Vagina (tissue), 2 donors: ENCODE measurements at regions not wholly inside any gene's neighbourhood (a gene's known extent, or its start where the extent isn't known, plus 50 kb on each side); places are given as distances from the start of the nearest gene placed in this dataset.

Experiments
- POLR2AphosphoS5 ChIP-seq, 2 donors: sonication (generic); formaldehyde crosslinking; IDR thresholded peaks; one replicate each; pipeline ENCODE4 v1.9.0; 2017; ENCODE audit warnings: antibody characterized with exemption in 2 of 2, mild to moderate bottlenecking in 2 of 2, low read depth in 1 of 2; ENCODE audit not compliant: insufficient read depth in 1 of 2
- TF ChIP-seq, protein P1 (sequence below), 3 experiments: fragments of 450-650 bp in 2 of 3; fragments of 200-600 bp in 1 of 3; sonication (generic) in 1 of 3; IDR thresholded peaks; one replicate each; pipeline ENCODE4 v1.5.1; 2017 to 2019; ENCODE audit warnings: antibody characterized with exemption in 3 of 3, mild to moderate bottlenecking in 2 of 3, moderate library complexity in 2 of 3

DNA sequence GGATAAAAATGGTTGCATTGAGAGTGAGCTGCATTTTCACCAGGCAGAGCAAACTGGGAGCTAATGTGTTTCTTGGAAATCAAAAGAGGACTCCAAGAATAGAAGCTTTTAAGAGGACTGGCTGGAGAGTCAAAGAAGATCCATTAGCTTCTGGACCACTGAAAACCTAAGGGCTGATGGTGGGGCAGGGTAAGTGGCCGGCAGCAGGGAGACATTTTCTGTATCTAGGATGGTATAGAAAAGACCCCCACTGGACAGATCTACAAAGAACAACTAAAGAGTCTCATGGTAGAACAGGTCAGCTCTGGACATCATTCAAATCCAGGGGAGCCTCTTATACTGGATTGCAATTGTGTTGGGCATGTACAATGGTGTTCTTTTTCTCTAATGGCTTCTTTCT is 262.3 kb downstream of the PTGER3 start:
- TF ChIP-seq, protein P1, sequence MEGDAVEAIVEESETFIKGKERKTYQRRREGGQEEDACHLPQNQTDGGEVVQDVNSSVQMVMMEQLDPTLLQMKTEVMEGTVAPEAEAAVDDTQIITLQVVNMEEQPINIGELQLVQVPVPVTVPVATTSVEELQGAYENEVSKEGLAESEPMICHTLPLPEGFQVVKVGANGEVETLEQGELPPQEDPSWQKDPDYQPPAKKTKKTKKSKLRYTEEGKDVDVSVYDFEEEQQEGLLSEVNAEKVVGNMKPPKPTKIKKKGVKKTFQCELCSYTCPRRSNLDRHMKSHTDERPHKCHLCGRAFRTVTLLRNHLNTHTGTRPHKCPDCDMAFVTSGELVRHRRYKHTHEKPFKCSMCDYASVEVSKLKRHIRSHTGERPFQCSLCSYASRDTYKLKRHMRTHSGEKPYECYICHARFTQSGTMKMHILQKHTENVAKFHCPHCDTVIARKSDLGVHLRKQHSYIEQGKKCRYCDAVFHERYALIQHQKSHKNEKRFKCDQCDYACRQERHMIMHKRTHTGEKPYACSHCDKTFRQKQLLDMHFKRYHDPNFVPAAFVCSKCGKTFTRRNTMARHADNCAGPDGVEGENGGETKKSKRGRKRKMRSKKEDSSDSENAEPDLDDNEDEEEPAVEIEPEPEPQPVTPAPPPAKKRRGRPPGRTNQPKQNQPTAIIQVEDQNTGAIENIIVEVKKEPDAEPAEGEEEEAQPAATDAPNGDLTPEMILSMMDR (IDR thresholded peaks at IDR 0.05) = no peak
- no peak for TF ChIP-seq POLR2AphosphoS5 (IDR thresholded peaks at IDR 0.05; ENCODE audit: insufficient read depth in 1 of 2, low read depth in 1 of 2)
